ENCODE measurements at regions not wholly inside any gene's neighbourhood (a gene's known extent, or its start where the extent isn't known, plus 50 kb on each side); places are given as distances from the start of the nearest gene placed in this dataset.

DNA sequence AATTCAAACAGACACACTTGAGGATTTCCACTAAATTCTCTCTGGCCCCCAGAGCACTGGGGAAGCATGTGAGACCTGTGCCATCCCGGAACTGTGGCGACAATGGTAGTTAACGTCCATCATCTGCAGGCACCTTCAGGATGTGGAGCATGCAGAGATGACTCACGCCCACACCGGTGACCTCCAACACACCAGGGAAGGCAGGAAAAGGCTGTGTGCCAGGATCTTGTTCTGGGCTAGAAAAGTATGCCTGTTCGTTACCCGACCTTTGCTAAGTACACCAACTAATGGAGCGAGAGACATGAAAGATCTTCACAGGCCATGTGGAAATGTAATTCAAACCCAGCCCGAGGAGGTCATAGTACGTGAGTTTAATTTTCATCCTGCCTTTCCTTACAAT lies 208.8 kb downstream of the MELK start:
- TF ChIP-seq CTCF (IDR thresholded peaks at IDR 0.05; ENCODE audit: insufficient read depth, low read depth, low read length, missing control alignments), result no peak
- DNase-seq (ENCODE audit: low read depth), result no peak

More for the DNA sequence above, 208.8 kb downstream of the MELK start:
- no peak overlapping the region for H3K4me3 ChIP-seq (ENCODE audit: low read depth, low read length)
